Vagina (tissue), 2 donors: ENCODE measurements at regions not wholly inside any gene's neighbourhood (a gene's known extent, or its start where the extent isn't known, plus 50 kb on each side); places are given as distances from the start of the nearest gene placed in this dataset.

Source experiments
- CTCF ChIP-seq, 3 experiments: fragments of 450-650 bp in 2 of 3; fragments of 200-600 bp in 1 of 3; sonication (generic) in 1 of 3; IDR thresholded peaks; one replicate each; pipeline ENCODE4 v1.5.1; 2017 to 2019; ENCODE audit warnings: antibody characterized with exemption in 3 of 3, mild to moderate bottlenecking in 2 of 3, moderate library complexity in 2 of 3
- POLR2AphosphoS5 ChIP-seq, 2 donors: sonication (generic); formaldehyde crosslinking; IDR thresholded peaks; one replicate each; pipeline ENCODE4 v1.9.0; 2017; ENCODE audit warnings: antibody characterized with exemption in 2 of 2, mild to moderate bottlenecking in 2 of 2, low read depth in 1 of 2; ENCODE audit not compliant: insufficient read depth in 1 of 2

GRCh38 chr7:27303026-27303425 is 60.4 kb downstream of the EVX1 start:
- no peak for TF ChIP-seq CTCF (IDR thresholded peaks at IDR 0.05)
- no peak for TF ChIP-seq POLR2AphosphoS5 (IDR thresholded peaks at IDR 0.05; ENCODE audit: insufficient read depth in 1 of 2, low read depth in 1 of 2)
